Mesenchymal stem cell (in vitro differentiated cells and primary cell): ENCODE measurements at regions not wholly inside any gene's neighbourhood (a gene's known extent, or its start where the extent isn't known, plus 50 kb on each side); places are given as distances from the start of the nearest gene placed in this dataset.

ENCODE experiments used
- DNase-seq: peaks from one replicate; pipeline ENCODE4 v3.0.0-alpha.2; 2013
- H2AFZ ChIP-seq: one replicate; pipeline ENCODE4 v1.6.1; 2013; ENCODE audit warnings: low read depth, mild to moderate bottlenecking, control low read depth, inconsistent platforms, low read length, moderate library complexity
- H2AK5ac ChIP-seq: 2 replicates; pipeline ENCODE4 v1.6.1; 2013; ENCODE audit warnings: low read length, moderate library complexity, mild to moderate bottlenecking, inconsistent platforms; ENCODE audit not compliant: severe bottlenecking
- H2BK120ac ChIP-seq: one replicate; pipeline ENCODE4 v1.6.1; 2013; ENCODE audit warnings: low read depth, mild to moderate bottlenecking, inconsistent platforms, low read length, moderate library complexity
- H2BK12ac ChIP-seq, 2 experiments: one replicate each; pipeline ENCODE4 v1.6.1; 2013; ENCODE audit warnings: inconsistent platforms in 2 of 2, low read length in 2 of 2, mild to moderate bottlenecking in 2 of 2, moderate library complexity in 2 of 2, control low read depth in 1 of 2
- H2BK15ac ChIP-seq: one replicate; pipeline ENCODE4 v1.6.1; 2013; ENCODE audit warnings: mild to moderate bottlenecking, low read depth, inconsistent platforms; ENCODE audit not compliant: poor library complexity, severe bottlenecking
- H2BK5ac ChIP-seq: 2 replicates; pipeline ENCODE4 v1.6.1; 2013; ENCODE audit warnings: low read depth, mild to moderate bottlenecking, low read length, control low read depth, inconsistent platforms; ENCODE audit not compliant: poor library complexity, severe bottlenecking
- H3K14ac ChIP-seq, 2 experiments: one replicate each; pipeline ENCODE4 v1.6.1; 2013; ENCODE audit warnings: inconsistent platforms in 2 of 2, low read length in 2 of 2, control low read depth in 1 of 2, mild to moderate bottlenecking in 1 of 2, moderate library complexity in 1 of 2
- H3K18ac ChIP-seq, 2 experiments: one replicate each; pipeline ENCODE4 v1.6.1; 2013; ENCODE audit warnings: inconsistent platforms in 2 of 2, low read length in 2 of 2, control low read depth in 1 of 2, low read depth in 1 of 2, mild to moderate bottlenecking in 1 of 2
- H3K23ac ChIP-seq, 2 experiments: one replicate each; pipeline ENCODE4 v1.6.1; 2013; ENCODE audit warnings: inconsistent platforms in 2 of 2, low read length in 2 of 2, mild to moderate bottlenecking in 2 of 2, moderate library complexity in 2 of 2, control low read depth in 1 of 2
- H3K27ac ChIP-seq: 2 replicates; pipeline ENCODE4 v1.5.1; 2013; ENCODE audit warnings: mild to moderate bottlenecking, moderate library complexity, low read length, control low read depth, inconsistent platforms; ENCODE audit not compliant: poor library complexity, severe bottlenecking
- H3K27me3 ChIP-seq, 2 experiments: 2 replicates each; pipeline versions ENCODE4 v1.6.1 to v1.7.0; 2013; ENCODE audit warnings: low read length in 2 of 2, mild to moderate bottlenecking in 2 of 2, moderate library complexity in 2 of 2, control low read depth in 1 of 2, inconsistent platforms in 1 of 2; ENCODE audit not compliant: control insufficient read depth in 1 of 2, insufficient read depth in 1 of 2
- H3K36me3 ChIP-seq, 2 experiments: 2 replicates each; pipeline versions ENCODE4 v1.6.1 to v1.7.0; 2013; ENCODE audit warnings: low read length in 2 of 2, control low read depth in 1 of 2, inconsistent platforms in 1 of 2, low read depth in 1 of 2, mild to moderate bottlenecking in 1 of 2; ENCODE audit not compliant: insufficient read depth in 2 of 2, control insufficient read depth in 1 of 2
- H3K4ac ChIP-seq, 2 experiments: one replicate each; pipeline ENCODE4 v1.6.1; 2013; ENCODE audit warnings: inconsistent platforms in 2 of 2, low read length in 2 of 2, mild to moderate bottlenecking in 2 of 2, moderate library complexity in 2 of 2, control low read depth in 1 of 2, low read depth in 1 of 2
- H3K4me1 ChIP-seq: 2 replicates; pipeline ENCODE4 v1.6.1; 2013; ENCODE audit warnings: low read depth, low read length, control low read depth; ENCODE audit not compliant: control insufficient read depth, insufficient read depth
- H3K4me2 ChIP-seq: 2 replicates; pipeline ENCODE4 v1.6.1; 2013; ENCODE audit warnings: low read length, mild to moderate bottlenecking, inconsistent platforms; ENCODE audit not compliant: poor library complexity, severe bottlenecking
- H3K4me3 ChIP-seq, 2 experiments: 2 replicates each; pipeline versions ENCODE4 v1.5.1 to v1.7.0; 2013; ENCODE audit warnings: low read length in 2 of 2, mild to moderate bottlenecking in 2 of 2, control low read depth in 1 of 2, low read depth in 1 of 2; ENCODE audit not compliant: insufficient read depth in 1 of 2
- H3K79me1 ChIP-seq: replicated peaks from 2 replicates; pipeline ENCODE4 v1.6.1; 2013; ENCODE audit warnings: mild to moderate bottlenecking, control low read depth, low read length, inconsistent platforms; ENCODE audit not compliant: poor library complexity, severe bottlenecking
- H3K9ac ChIP-seq: 2 replicates; pipeline ENCODE4 v1.7.0; 2013; ENCODE audit warnings: mild to moderate bottlenecking, low read length, moderate library complexity
- H3K9me3 ChIP-seq: 2 replicates; pipeline ENCODE4 v1.7.0; 2013; ENCODE audit warnings: mild to moderate bottlenecking, low read length; ENCODE audit not compliant: control insufficient read depth
- H4K8ac ChIP-seq: one replicate; pipeline ENCODE4 v1.6.1; 2013; ENCODE audit warnings: inconsistent platforms, mild to moderate bottlenecking, low read length, moderate library complexity
- H4K91ac ChIP-seq: one replicate; pipeline ENCODE4 v1.6.1; 2013; ENCODE audit warnings: mild to moderate bottlenecking, low read length, inconsistent platforms
- WGBS: methylation state at CpG from one replicate; pipeline ENCODE4 v1.1.7; 2013; ENCODE audit warnings: mixed read lengths; 5-methylcytosine and 5-hydroxymethylcytosine counted together

DNA sequence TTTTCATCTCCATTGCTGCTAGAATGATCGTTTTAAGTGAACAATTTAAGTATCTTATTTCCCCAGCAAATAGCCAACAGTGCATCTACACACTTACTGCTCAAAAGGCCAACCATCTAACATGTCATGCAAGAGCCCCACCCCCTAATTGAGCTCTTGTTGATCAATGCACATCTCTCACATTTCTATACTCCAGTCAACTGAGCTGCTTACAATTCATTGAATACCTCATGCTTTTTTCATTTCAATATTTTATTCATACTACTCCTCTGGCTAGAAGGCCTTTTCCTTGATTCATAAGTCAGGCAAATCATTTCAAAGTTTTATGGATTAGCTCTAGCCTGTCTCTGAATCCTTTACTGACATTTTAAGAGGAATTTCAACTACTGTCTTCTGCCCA, 79.0 kb upstream of the WDR17 start:
- Histone ChIP-seq H3K4me1 (no peaks in the 10 kb centered on the region), H3K4me2 (no peak overlapping the region), H3K27me3 (no peaks in the 10 kb centered on the region), H3K9ac (no peak overlapping the region), H3K36me3 (no peaks in the 10 kb centered on the region), H3K18ac (no peak overlapping the region), H3K4me3 (no peak overlapping the region), H3K9me3 (peaks cover 6% of the 10 kb centered on the region), H2AK5ac (no peak overlapping the region), H2BK120ac (no peak overlapping the region), H2BK12ac (no peak overlapping the region), H3K4ac (no peak overlapping the region), H2AFZ (no peak overlapping the region), H3K79me1 (no peaks in the 10 kb centered on the region), H4K8ac (no peak overlapping the region), H3K14ac (no peak overlapping the region), H2BK5ac (no peak overlapping the region), H2BK15ac (no peak overlapping the region), H3K23ac (no peak overlapping the region), H4K91ac (no peak overlapping the region), H3K27ac (no peak overlapping the region)
- no peak for DNase-seq
- WGBS: 78% methylated on average over 1 of the region's 1 CpG

DNA sequence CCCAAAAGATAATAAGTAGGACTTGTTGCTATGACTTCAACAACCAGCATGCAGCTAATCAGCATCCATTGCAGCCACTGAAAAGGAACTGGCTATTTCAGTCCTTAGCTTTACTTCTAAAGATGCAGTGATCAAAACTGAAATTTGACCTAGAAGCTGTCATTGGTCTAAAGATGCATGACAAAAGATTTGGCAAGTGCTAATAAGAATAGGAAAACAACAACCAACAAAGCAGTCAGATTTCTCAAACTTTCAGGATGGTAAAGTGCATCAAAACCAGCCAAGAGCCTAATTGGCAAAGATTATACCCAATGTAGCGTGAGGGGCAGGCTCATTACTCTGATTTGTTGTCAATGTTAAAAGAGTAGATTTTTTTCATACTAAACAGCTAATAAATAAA, 77.1 kb upstream of the WDR17 start:
- H3K4me3 ChIP-seq: no peak overlapping the region
- H2AK5ac ChIP-seq: no peak overlapping the region
- no peak overlapping the region for H3K4ac ChIP-seq
- no peak overlapping the region for H2AFZ ChIP-seq
- no peak overlapping the region for H3K23ac ChIP-seq
- H4K91ac ChIP-seq: no peak overlapping the region
- no peak overlapping the region for H2BK12ac ChIP-seq
- H3K27ac ChIP-seq: no peak overlapping the region
- H4K8ac ChIP-seq: no peak overlapping the region
- no peaks in the 10 kb centered on the region for H3K4me1 ChIP-seq
- H3K9ac ChIP-seq: no peak overlapping the region
- no peaks in the 10 kb centered on the region for H3K79me1 ChIP-seq
- H3K18ac ChIP-seq: no peak overlapping the region
- no peak overlapping the region for H3K14ac ChIP-seq
- no peak overlapping the region for H2BK15ac ChIP-seq
- H3K9me3 ChIP-seq: peaks cover 6% of the 10 kb centered on the region
- H3K4me2 ChIP-seq: no peak overlapping the region
- H2BK5ac ChIP-seq: no peak overlapping the region
- no peaks in the 10 kb centered on the region for H3K36me3 ChIP-seq
- no peak for DNase-seq
- WGBS: no CpG with 5 or more reads among the region's 1 CpG
- H2BK120ac ChIP-seq: no peak overlapping the region
- no peaks in the 10 kb centered on the region for H3K27me3 ChIP-seq

DNA sequence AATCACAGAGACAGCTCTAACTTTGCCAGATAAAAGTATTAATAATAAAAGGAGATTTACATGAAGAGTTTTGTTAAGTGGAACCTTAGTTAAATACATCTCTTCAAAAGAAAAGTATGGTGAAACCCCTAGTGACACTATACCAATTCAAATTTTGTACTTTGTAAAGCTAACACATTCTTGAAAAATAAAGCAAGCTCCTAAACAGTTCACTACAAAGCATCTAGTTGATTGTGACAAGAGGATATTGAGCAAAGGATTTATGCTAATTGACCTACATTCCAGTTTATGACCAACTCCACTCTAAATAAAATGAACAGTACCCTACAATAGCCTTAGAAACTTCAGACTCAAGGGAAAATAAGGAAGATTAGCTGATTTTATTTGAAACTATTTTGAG, 69.4 kb upstream of the WDR17 start:
- Histone ChIP-seq H3K23ac (no peak overlapping the region), H2BK12ac (no peak overlapping the region), H2AK5ac (no peak overlapping the region), H3K9me3 (no peaks in the 10 kb centered on the region), H3K9ac (no peak overlapping the region), H2BK5ac (no peak overlapping the region), H3K18ac (no peak overlapping the region), H3K4me1 (peaks cover 3% of the 10 kb centered on the region), H3K27me3 (peaks cover 0 to 35% of the 10 kb centered on the region in 2 experiments), H3K4ac (no peak overlapping the region), H3K4me3 (no peak overlapping the region), H3K4me2 (no peak overlapping the region), H2AFZ (no peak overlapping the region), H4K8ac (no peak overlapping the region), H2BK15ac (no peak overlapping the region), H2BK120ac (no peak overlapping the region), H4K91ac (no peak overlapping the region), H3K14ac (no peak overlapping the region), H3K79me1 (no peaks in the 10 kb centered on the region), H3K27ac (no peak overlapping the region), H3K36me3 (no peaks in the 10 kb centered on the region)
- no peak for DNase-seq

DNA sequence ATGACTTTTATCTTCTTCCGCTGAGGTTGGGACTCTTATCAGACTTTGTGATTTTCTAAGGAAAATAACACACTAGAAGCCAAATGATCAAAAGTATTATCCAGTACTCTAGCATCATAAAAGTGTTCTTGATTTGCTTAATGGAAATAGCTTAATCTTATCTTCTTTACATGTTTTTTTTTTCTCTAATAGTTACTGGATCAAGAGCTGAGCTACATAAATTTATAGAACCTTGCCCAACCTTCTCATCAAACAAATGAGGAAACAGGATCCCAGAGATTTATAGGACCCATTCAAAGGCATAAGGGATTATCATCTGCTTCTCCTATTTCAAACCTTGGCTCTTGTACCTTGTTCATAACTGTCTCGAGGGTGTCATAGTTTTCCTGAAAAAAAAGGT, 68.3 kb upstream of the WDR17 start:
- Histone ChIP-seq H2BK5ac (no peak overlapping the region), H3K4me2 (no peak overlapping the region), H3K18ac (no peak overlapping the region), H2AFZ (no peak overlapping the region), H2AK5ac (no peak overlapping the region), H3K23ac (no peak overlapping the region), H2BK12ac (no peak overlapping the region), H3K4me3 (no peak overlapping the region), H3K79me1 (no peaks in the 10 kb centered on the region), H2BK15ac (no peak overlapping the region), H3K36me3 (no peaks in the 10 kb centered on the region), H3K9me3 (no peaks in the 10 kb centered on the region), H3K9ac (no peak overlapping the region), H3K4ac (no peak overlapping the region), H3K27me3 (peaks cover 0 to 46% of the 10 kb centered on the region in 2 experiments), H4K8ac (no peak overlapping the region), H4K91ac (no peak overlapping the region), H3K4me1 (peaks cover 6% of the 10 kb centered on the region), H2BK120ac (no peak overlapping the region), H3K27ac (no peak overlapping the region), H3K14ac (no peak overlapping the region)
- no CpG with 5 or more reads among the region's 2 CpGs for WGBS
- DNase-seq: no peak
